Astrocyte of the spinal cord (primary cell): ENCODE measurements at regions not wholly inside any gene's neighbourhood (a gene's known extent, or its start where the extent isn't known, plus 50 kb on each side); places are given as distances from the start of the nearest gene placed in this dataset.
A peak's percentile ranks its signal among the peaks of the same experiment; 100 is the strongest.

Source experiments
- DNase-seq: peaks from one replicate; pipeline ENCODE4 v3.0.0; 2011; ENCODE audit warnings: low read depth, low spot score
- H3K4me3 ChIP-seq: 2 replicates; pipeline ENCODE4 v1.5.1; 2011; ENCODE audit warnings: low read depth, mild to moderate bottlenecking, low read length, moderate library complexity
- CTCF ChIP-seq: IDR thresholded peaks from 2 replicates; pipeline ENCODE4 v1.5.1; 2012; ENCODE audit warnings: low read depth, mild to moderate bottlenecking, low read length, inconsistent platforms
- in situ Hi-C: cut with HindIII; loops from 2 replicates; pipeline ENCODE4 v1.10.0; 2017; ENCODE audit warnings: low sequenced_read_pairs

DNA sequence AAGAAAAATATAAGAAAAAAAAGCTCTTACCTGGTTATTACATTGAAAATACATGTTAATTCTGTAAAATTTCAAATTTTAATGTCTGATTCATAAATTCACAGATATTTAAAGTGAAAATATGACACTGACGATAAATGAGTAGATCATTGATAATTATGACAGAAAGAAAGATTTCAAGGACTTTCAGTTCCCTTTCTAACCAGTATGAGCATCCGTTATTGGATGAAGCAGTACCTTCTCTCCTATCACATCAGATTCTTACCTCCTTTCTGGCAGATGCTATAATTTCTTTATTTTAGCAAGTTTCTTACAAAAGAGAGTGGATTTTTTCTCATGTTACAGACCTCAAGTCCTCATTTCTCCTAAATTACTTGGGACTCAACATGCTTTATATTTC, 847.3 kb downstream of the JRKL start:
- TF ChIP-seq CTCF: no peak
- in situ Hi-C loops: no loop called here
- no peak overlapping the region for H3K4me3 ChIP-seq
- DNase-seq: no peak

DNA sequence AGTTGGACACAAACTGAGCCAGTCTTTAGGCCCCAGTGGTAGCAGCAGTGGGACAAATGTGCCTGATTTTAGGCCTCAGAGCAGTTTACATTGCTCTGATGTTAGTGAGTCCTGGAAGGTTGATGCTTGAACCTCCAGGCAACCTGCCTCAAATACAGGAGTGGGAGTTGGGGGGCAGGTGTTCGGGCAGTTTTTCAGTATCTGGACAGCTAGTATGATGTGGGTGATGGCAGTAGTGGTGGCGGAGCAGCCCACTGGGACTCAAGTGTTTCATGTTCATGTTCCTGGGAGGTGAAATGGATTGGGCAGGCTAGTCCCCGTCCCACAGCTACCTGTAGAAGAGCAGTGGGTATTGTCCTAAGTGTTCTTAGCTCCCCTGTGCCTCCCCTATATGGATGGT, 857.8 kb downstream of the JRKL start:
- H3K4me3 ChIP-seq: no peak overlapping the region
- no peak for DNase-seq
- no peak for TF ChIP-seq CTCF
- in situ Hi-C loops: no loop called here

- in situ Hi-C loops: no loop called here
- no peak overlapping the region for H3K4me3 ChIP-seq
- TF ChIP-seq CTCF: no peak
- no peak for DNase-seq
Observed at GRCh38 chr11:97254790-97255189, 865.0 kb downstream of the JRKL start.

- TF ChIP-seq CTCF: no peak
- in situ Hi-C loops: no loop called here
- no peak overlapping the region for H3K4me3 ChIP-seq
- DNase-seq: no peak
Observed at GRCh38 chr11:97259434-97259833, 869.6 kb downstream of the JRKL start.

DNA sequence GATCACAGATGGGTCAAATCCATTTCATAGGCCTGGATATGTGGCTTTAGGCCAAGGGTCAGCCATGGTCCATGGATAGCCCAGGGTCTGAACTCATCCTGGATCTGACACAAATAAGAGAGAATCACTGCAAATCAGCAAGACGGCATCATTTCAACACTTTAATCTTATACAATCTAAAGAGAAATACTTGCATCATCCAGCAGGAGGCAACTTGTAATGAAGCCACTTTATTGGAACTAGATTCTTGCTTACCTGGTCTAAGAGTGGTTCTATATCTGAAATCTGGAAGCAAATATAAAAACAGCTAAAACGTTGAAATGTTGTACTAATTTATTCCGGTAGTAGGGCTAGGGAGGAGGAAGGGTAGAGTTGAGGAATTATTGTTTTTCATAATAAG, 870.1 kb downstream of the JRKL start:
- in situ Hi-C loops: no loop called here
- no peak for TF ChIP-seq CTCF

DNA sequence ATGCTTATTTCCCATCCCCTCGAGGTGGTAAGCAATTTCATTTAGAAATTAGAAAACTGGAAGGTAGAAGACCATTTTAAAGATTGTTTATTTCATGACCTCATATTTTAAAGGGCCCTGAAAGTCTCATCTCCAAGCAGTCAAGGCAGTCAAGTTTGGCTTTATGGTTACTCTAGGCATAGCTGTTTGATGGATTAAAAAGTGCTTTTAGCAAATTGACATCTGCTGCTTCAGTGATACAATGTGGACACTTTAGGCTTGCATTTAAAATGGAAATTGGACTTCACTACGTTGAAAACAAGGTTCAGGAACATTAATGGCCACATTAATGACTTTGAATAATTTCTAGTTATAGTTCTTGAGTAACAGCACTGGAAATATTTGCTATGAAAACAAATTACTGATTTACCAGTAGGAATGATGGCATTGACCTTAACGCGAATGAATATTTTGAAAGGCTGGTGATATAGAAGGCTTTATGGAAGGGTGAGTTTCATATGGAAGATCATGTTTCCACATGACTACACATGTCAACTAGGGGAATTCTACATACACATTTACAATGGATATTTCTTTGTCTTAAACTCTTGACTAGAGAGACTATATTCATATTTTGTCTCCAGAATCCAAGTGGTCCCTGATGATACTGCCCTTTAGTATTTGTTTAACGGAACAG, 873.5 kb downstream of the JRKL start:
- in situ Hi-C loops: no loop called here
- H3K4me3 ChIP-seq: no peak overlapping the region
- no peak for TF ChIP-seq CTCF
- no peak for DNase-seq

More for the DNA sequence above, 870.1 kb downstream of the JRKL start:
- DNase-seq: no peak
- no peak overlapping the region for H3K4me3 ChIP-seq

DNA sequence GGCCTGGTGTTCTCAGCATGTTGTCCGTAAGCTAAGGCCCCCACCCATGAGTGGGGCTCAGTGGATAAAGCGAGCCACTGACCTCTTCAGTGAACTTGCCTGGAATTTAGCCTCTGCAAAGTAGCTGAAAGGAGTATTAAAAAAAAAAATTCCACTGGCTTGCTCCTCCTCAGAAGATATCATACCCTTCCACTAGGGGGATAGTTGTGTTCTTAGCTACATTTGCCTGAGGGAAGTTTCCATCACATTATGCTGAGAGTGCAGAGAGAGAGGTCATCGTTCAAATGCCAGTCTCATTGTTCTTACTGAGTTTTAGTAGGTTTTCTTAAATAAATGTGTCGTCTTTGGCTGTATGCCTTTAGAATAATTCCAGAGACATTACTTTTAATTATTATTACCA, 879.7 kb downstream of the JRKL start:
- in situ Hi-C loops: no loop called here
- no peak overlapping the region for H3K4me3 ChIP-seq
- TF ChIP-seq CTCF: peak; percentile 18
- DNase-seq: no peak
